ENCODE measurements at regions not wholly inside any gene's neighbourhood (a gene's known extent, or its start where the extent isn't known, plus 50 kb on each side); places are given as distances from the start of the nearest gene placed in this dataset.
"Not testable (repeated sequence)": the region's sequence is repeated elsewhere in the genome, so short reads cannot be mapped to it uniquely, and the experiment has no call there.

- Mint-ChIP-seq H3K27me3 (no peaks in the 10 kb centered on the region), H3K27ac (no peak overlapping the region), H3K36me3 (no peaks in the 10 kb centered on the region), H3K4me3 (no peak overlapping the region), H3K9me3 (ENCODE audit: low read depth) (no peaks in the 10 kb centered on the region), H3K4me1 (ENCODE audit: low read depth) (peaks cover under 1% of the 10 kb centered on the region)
These were observed 74.9 kb upstream of the MFGE8 start for GRCh38 chr15:88987934-88988671.

GRCh38 chr15:88989578-88989977 is 76.4 kb upstream of the MFGE8 start:
- Mint-ChIP-seq H3K27ac (no peak overlapping the region), H3K4me3 (no peak overlapping the region), H3K27me3 (no peaks in the 10 kb centered on the region), H3K36me3 (no peaks in the 10 kb centered on the region), H3K9me3 (ENCODE audit: low read depth) (no peaks in the 10 kb centered on the region), H3K4me1 (ENCODE audit: low read depth) (no peaks in the 10 kb centered on the region)

GRCh38 chr15:88990185-88990679 is 77.1 kb upstream of the MFGE8 start:
- no peaks in the 10 kb centered on the region for H3K27me3 Mint-ChIP-seq

GRCh38 chr15:88992216-88992615 is 79.0 kb upstream of the MFGE8 start:
- H3K27ac Mint-ChIP-seq, result no peak overlapping the region
- H3K9me3 Mint-ChIP-seq (ENCODE audit: low read depth), result no peaks in the 10 kb centered on the region
- H3K27me3 Mint-ChIP-seq, result peaks cover 4% of the 10 kb centered on the region
- H3K4me3 Mint-ChIP-seq, result no peak overlapping the region
- no peaks in the 10 kb centered on the region for H3K36me3 Mint-ChIP-seq
- no peaks in the 10 kb centered on the region for H3K4me1 Mint-ChIP-seq (ENCODE audit: low read depth)

More at GRCh38 chr15:88990185-88990679, 77.1 kb upstream of the MFGE8 start:
- Mint-ChIP-seq H3K9me3 (ENCODE audit: low read depth) (no peaks in the 10 kb centered on the region), H3K27ac (no peak overlapping the region), H3K36me3 (no peaks in the 10 kb centered on the region), H3K4me3 (no peak overlapping the region), H3K4me1 (ENCODE audit: low read depth) (no peaks in the 10 kb centered on the region)

DNA sequence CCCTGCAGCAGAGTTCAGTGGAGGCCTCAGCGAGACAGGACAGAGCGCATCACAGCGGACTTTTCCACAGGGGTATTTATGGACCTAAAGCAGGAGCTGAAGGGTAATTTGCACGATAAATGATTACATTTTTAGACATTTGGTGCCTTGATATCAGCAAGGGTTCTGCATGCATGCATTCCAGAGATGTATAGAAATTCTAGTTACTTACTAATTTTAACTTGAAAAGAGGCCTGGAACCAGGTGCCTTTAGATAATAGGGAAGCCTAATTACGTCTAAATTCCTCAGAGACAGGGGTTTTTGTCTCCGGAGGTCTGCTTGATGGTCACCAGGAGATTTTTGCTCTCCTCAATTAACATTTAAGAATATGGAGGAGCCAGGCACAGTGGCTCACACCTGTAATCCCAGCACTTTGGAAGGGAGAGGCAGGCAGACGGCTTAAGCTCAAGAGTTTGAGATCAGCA is 79.8 kb upstream of the MFGE8 start:
- no peaks in the 10 kb centered on the region for H3K9me3 Mint-ChIP-seq (ENCODE audit: low read depth)
- H3K4me1 Mint-ChIP-seq (ENCODE audit: low read depth), result no peaks in the 10 kb centered on the region
- H3K27me3 Mint-ChIP-seq, result peaks cover 4% of the 10 kb centered on the region
- H3K4me3 Mint-ChIP-seq, result no peak overlapping the region
- H3K36me3 Mint-ChIP-seq, result no peaks in the 10 kb centered on the region
- no peak overlapping the region for H3K27ac Mint-ChIP-seq

GRCh38 chr15:88993662-88994061 is 80.5 kb upstream of the MFGE8 start:
- no peak overlapping the region for H3K27ac Mint-ChIP-seq
- H3K27me3 Mint-ChIP-seq, result peaks cover 4% of the 10 kb centered on the region
- no peak overlapping the region for H3K4me3 Mint-ChIP-seq
- H3K36me3 Mint-ChIP-seq, result no peaks in the 10 kb centered on the region
- H3K9me3 Mint-ChIP-seq (ENCODE audit: low read depth), result no peaks in the 10 kb centered on the region
- H3K4me1 Mint-ChIP-seq (ENCODE audit: low read depth), result no peaks in the 10 kb centered on the region

- peaks cover 4% of the 10 kb centered on the region for H3K27me3 Mint-ChIP-seq
- no peak overlapping the region for H3K4me3 Mint-ChIP-seq
- H3K36me3 Mint-ChIP-seq, result no peaks in the 10 kb centered on the region
- H3K9me3 Mint-ChIP-seq (ENCODE audit: low read depth), result no peaks in the 10 kb centered on the region
- no peaks in the 10 kb centered on the region for H3K4me1 Mint-ChIP-seq (ENCODE audit: low read depth)
- H3K27ac Mint-ChIP-seq, result no peak overlapping the region
These were observed 81.1 kb upstream of the MFGE8 start for GRCh38 chr15:88994286-88994685.

- peaks cover 4% of the 10 kb centered on the region for H3K27me3 Mint-ChIP-seq
- H3K9me3 Mint-ChIP-seq (ENCODE audit: low read depth), result no peaks in the 10 kb centered on the region
- H3K4me3 Mint-ChIP-seq, result no peak overlapping the region
- no peaks in the 10 kb centered on the region for H3K4me1 Mint-ChIP-seq (ENCODE audit: low read depth)
- no peaks in the 10 kb centered on the region for H3K36me3 Mint-ChIP-seq
- no peak overlapping the region for H3K27ac Mint-ChIP-seq
These were observed 82.3 kb upstream of the MFGE8 start for GRCh38 chr15:88995449-88995848.

DNA sequence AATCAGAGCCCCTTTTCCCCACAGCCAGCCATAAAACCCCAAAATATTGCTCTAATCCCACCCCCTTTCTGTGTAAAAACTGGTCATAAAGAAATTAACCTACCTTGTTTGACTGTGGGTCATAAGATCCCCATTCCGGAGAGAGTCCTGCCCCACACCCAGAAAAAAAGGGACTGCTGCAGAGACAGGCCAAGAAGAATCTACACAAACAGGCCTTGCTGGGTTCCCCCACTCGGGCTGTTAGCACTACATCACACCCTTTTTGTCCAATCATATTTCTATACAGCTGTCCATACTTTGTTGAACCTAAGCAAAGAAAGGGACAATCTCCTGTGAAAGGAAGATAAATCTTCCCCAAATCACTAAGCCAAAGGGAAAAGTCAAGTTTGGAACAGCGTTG is 84.4 kb upstream of the MFGE8 start:
- Mint-ChIP-seq H3K9me3 (ENCODE audit: low read depth) (no peaks in the 10 kb centered on the region), H3K36me3 (no peaks in the 10 kb centered on the region), H3K27ac (no peak overlapping the region), H3K4me3 (no peak overlapping the region), H3K27me3 (peaks cover 4% of the 10 kb centered on the region), H3K4me1 (ENCODE audit: low read depth) (peaks cover 3% of the 10 kb centered on the region)

GRCh38 chr15:88998980-88999713 is 86.0 kb upstream of the MFGE8 start:
- Mint-ChIP-seq H3K4me1 (ENCODE audit: low read depth) (peaks cover 3% of the 10 kb centered on the region), H3K27me3 (peaks cover 4% of the 10 kb centered on the region), H3K36me3 (no peaks in the 10 kb centered on the region), H3K9me3 (ENCODE audit: low read depth) (no peaks in the 10 kb centered on the region), H3K27ac (no peak overlapping the region), H3K4me3 (no peak overlapping the region)

DNA sequence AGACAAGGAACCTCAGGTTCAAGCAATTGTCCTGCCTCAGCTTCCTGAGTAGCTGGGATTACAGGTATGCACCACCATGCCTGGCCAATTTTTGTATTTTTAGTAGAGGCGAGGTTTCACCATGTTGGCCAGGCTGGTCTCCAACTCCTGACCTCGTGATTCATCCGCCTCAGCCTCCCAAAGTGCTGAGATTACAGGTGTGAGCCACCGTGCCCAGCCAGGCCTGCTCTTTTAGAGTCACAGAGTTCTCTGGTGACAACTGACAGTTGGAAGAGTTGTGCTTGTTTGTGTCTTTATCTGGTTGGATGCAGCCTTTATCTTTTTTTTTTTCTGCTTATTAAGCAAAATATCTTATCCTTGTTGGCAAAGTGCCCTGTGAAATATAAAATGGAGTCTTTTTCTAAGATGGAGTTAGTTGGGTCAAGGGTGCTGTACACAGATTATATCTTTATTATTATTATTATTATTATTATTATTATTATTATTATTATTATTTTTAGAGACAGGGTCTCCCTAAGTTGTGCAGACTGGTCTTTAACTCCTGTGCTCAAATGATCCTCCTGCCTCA is 86.5 kb upstream of the ABHD2 start:
- H3K27ac Mint-ChIP-seq; H3K27me3 Mint-ChIP-seq; H3K9me3 Mint-ChIP-seq (ENCODE audit: low read depth); H3K4me1 Mint-ChIP-seq (ENCODE audit: low read depth); H3K4me3 Mint-ChIP-seq; H3K36me3 Mint-ChIP-seq: not testable (repeated sequence)

GRCh38 chr15:89002281-89002761 is 85.9 kb upstream of the ABHD2 start:
- H3K4me3 Mint-ChIP-seq, result no peak overlapping the region
- H3K27ac Mint-ChIP-seq, result no peak overlapping the region
- no peaks in the 10 kb centered on the region for H3K36me3 Mint-ChIP-seq
- H3K27me3 Mint-ChIP-seq, result no peaks in the 10 kb centered on the region
- H3K9me3 Mint-ChIP-seq (ENCODE audit: low read depth), result no peaks in the 10 kb centered on the region
- peaks cover 3% of the 10 kb centered on the region for H3K4me1 Mint-ChIP-seq (ENCODE audit: low read depth)

DNA sequence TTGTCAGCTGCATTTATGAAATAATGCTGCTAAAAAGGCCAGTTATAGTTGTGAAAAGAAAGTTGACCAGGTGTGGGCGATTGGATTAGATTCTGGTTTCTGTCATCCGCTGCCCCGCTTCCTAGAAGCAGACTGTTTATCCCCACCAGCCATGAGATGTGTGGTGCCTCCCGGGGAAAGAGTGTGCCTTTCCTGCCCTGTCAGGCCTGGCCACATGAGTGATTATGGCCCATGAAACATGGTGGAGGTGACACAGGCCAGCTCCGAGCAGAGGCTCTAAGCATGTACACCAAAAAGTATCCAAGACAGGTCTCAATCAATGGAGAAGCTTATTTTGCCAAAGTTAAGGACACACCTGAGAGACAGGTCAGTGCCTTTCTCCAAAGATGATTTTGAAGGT is 85.4 kb upstream of the ABHD2 start:
- Mint-ChIP-seq H3K4me3 (no peak overlapping the region), H3K9me3 (ENCODE audit: low read depth) (no peaks in the 10 kb centered on the region), H3K27ac (no peak overlapping the region), H3K4me1 (ENCODE audit: low read depth) (peaks cover 3% of the 10 kb centered on the region), H3K36me3 (no peaks in the 10 kb centered on the region), H3K27me3 (no peaks in the 10 kb centered on the region)

DNA sequence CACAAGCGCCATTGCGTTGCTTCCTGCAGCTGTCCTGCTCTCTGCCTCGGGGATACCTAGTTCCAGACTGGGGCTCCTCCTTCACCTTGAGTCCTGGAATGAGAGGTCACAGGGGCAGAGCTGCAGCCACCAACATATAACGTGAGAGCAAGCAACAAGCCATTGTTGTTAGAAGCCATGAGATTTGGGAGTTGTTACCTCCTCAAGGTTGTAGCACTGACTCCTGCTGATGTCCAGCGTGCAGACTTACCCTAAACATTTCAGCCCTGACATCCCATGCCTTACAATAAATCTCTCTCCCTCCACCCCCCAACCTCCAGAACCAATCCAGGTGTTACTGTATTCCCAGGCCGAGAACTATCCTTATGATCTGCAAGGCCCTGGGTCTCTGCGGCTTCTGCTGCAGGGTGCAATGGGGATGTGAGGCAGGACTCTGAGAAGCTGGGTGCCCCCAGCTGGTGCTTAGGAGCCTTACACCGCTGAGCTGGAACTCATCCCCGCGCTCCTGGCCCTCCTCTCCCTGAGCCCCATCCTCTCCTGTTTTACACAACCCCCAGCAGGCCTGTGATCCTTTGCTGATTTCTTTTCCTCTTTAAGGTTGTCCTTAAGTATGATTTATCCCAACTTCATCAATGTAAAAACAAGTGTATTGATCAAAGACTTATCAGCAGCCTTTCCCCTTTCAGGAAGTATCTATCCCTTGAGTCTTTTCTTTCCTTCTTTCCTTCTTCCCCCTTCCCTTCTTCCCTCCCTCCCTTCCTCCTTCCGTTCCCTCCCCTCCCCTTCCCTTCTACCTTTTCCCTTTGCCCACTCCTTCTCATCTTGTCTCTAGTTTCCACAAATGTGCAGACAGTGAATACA is 84.2 kb upstream of the ABHD2 start:
- peaks cover 3% of the 10 kb centered on the region for H3K4me1 Mint-ChIP-seq (ENCODE audit: low read depth)
- H3K4me3 Mint-ChIP-seq, result no peak overlapping the region
- H3K27ac Mint-ChIP-seq, result no peak overlapping the region
- no peaks in the 10 kb centered on the region for H3K36me3 Mint-ChIP-seq
- no peaks in the 10 kb centered on the region for H3K9me3 Mint-ChIP-seq (ENCODE audit: low read depth)
- no peaks in the 10 kb centered on the region for H3K27me3 Mint-ChIP-seq

DNA sequence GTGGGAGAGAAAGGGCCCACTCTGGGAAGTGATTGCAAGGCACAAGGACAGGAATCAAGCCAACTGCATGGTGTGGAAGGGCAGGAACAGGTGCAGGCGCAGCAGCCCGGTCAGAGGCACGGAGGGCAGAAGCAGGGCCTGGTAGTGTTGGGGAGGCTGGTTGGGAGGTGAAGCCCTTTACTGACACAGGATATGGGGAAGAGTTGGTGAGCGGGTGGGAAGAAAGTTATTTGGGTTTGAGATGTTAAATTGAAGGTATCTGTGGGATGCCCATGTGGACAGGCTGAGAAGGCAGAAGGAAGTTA is 83.6 kb upstream of the ABHD2 start:
- Mint-ChIP-seq H3K27ac (no peak overlapping the region), H3K4me3 (no peak overlapping the region), H3K4me1 (ENCODE audit: low read depth) (peaks cover 3% of the 10 kb centered on the region), H3K9me3 (ENCODE audit: low read depth) (no peaks in the 10 kb centered on the region), H3K27me3 (no peaks in the 10 kb centered on the region), H3K36me3 (no peaks in the 10 kb centered on the region)

Data from activated naive CD8-positive, alpha-beta T cell (primary cell).